ENCODE measurements at regions not wholly inside any gene's neighbourhood (a gene's known extent, or its start where the extent isn't known, plus 50 kb on each side); places are given as distances from the start of the nearest gene placed in this dataset.

GRCh38 chr13:85406269-85406975, 392.8 kb downstream of the SLITRK6 start:
- DNase-seq (no peak), ATAC-seq (ENCODE audit: low read depth) (no peak)
- 100% methylated on average over 2 of the region's 5 CpGs for WGBS (ENCODE audit: insufficient coverage)
- CTCF ChIA-PET, result no interaction called here
- no peak overlapping the region for H3K4me3 ChIP-seq (ENCODE audit: control extremely low read depth in 1 of 5, extremely low read depth in 1 of 5, insufficient read depth in 1 of 5, low read depth in 2 of 5, low read length in 4 of 5)
- no peak overlapping the region for H3K4me3 Mint-ChIP-seq
- no peak overlapping the region for H2AFZ ChIP-seq (ENCODE audit: insufficient read depth, low read depth, low read length, poor library complexity, severe bottlenecking)
- no peaks in the 10 kb centered on the region for H3K4me1 ChIP-seq (ENCODE audit: control insufficient read depth in 2 of 2, insufficient read depth in 2 of 2, low read length in 2 of 2)
- no peak overlapping the region for H3K27ac Mint-ChIP-seq
- intact Hi-C loops (cut with micrococcal nuclease), result no loop called here
- TF ChIP-seq EZH2 (IDR thresholded peaks at IDR 0.05; ENCODE audit: borderline replicate concordance, insufficient read depth, low read depth, low read length, poor library complexity, severe bottlenecking) (no peak), CTCF (IDR thresholded peaks at IDR 0.05) (no peak)
- H3K27me3 Mint-ChIP-seq, result no peaks in the 10 kb centered on the region
- no peaks in the 10 kb centered on the region for H3K4me1 Mint-ChIP-seq
- H3K27ac ChIP-seq (ENCODE audit: low read length in 2 of 2), result no peak overlapping the region
- H3K9me3 ChIP-seq (ENCODE audit: control extremely low read depth in 1 of 3, control insufficient read depth in 2 of 3, insufficient read depth in 1 of 3, low read length in 2 of 3), result peaks cover 0 to 5% (median 0%) of the 10 kb centered on the region in 3 donors
- no peak overlapping the region for H3K9ac ChIP-seq (ENCODE audit: low read length)
- H3K36me3 ChIP-seq (replicated peaks in 1 of 2; ENCODE audit: control extremely low read depth in 1 of 2, control insufficient read depth in 1 of 2, extremely low read depth in 1 of 2, insufficient read depth in 2 of 2, low read length in 1 of 2), result no peaks in the 10 kb centered on the region
- H3K79me2 ChIP-seq (ENCODE audit: control insufficient read depth, insufficient read depth, low read length), result no peaks in the 10 kb centered on the region
- no peaks in the 10 kb centered on the region for H3K27me3 ChIP-seq (replicated peaks in 1 of 4; ENCODE audit: control extremely low read depth in 1 of 4, control insufficient read depth in 3 of 4, insufficient read depth in 4 of 4, low read length in 3 of 4)
- H4K20me1 ChIP-seq (ENCODE audit: control insufficient read depth, insufficient read depth, low read length, poor library complexity, severe bottlenecking), result no peaks in the 10 kb centered on the region
- H3K4me2 ChIP-seq (replicated peaks; ENCODE audit: low read depth, low read length, poor library complexity, severe bottlenecking), result no peak overlapping the region
- H3K9me3 Mint-ChIP-seq (ENCODE audit: insufficient read depth), result peaks cover 2% of the 10 kb centered on the region
- POLR2A ChIA-PET, result no interaction called here

- intact Hi-C loops (cut with micrococcal nuclease), result no loop called here
- H3K9me3 Mint-ChIP-seq (ENCODE audit: insufficient read depth), result peaks cover 2% of the 10 kb centered on the region
- H2AFZ ChIP-seq (ENCODE audit: insufficient read depth, low read depth, low read length, poor library complexity, severe bottlenecking), result no peak overlapping the region
These were observed 393.8 kb downstream of the SLITRK6 start for GRCh38 chr13:85405316-85405897.

More at GRCh38 chr13:85405316-85405897, 393.8 kb downstream of the SLITRK6 start:
- no peak overlapping the region for H3K27ac Mint-ChIP-seq
- 94% methylated on average over 8 of the region's 13 CpGs for WGBS (ENCODE audit: insufficient coverage)
- Histone ChIP-seq H3K9ac (ENCODE audit: low read length) (no peak overlapping the region), H3K4me1 (ENCODE audit: control insufficient read depth in 2 of 2, insufficient read depth in 2 of 2, low read length in 2 of 2) (no peaks in the 10 kb centered on the region), H3K9me3 (ENCODE audit: control extremely low read depth in 1 of 3, control insufficient read depth in 2 of 3, insufficient read depth in 1 of 3, low read length in 2 of 3) (peaks cover 0 to 12% (median 0%) of the 10 kb centered on the region in 3 donors), H3K36me3 (replicated peaks in 1 of 2; ENCODE audit: control extremely low read depth in 1 of 2, control insufficient read depth in 1 of 2, extremely low read depth in 1 of 2, insufficient read depth in 2 of 2, low read length in 1 of 2) (no peaks in the 10 kb centered on the region), H3K27me3 (replicated peaks in 1 of 4; ENCODE audit: control extremely low read depth in 1 of 4, control insufficient read depth in 3 of 4, insufficient read depth in 4 of 4, low read length in 3 of 4) (no peaks in the 10 kb centered on the region), H4K20me1 (ENCODE audit: control insufficient read depth, insufficient read depth, low read length, poor library complexity, severe bottlenecking) (no peaks in the 10 kb centered on the region), H3K4me2 (replicated peaks; ENCODE audit: low read depth, low read length, poor library complexity, severe bottlenecking) (no peak overlapping the region), H3K4me3 (ENCODE audit: control extremely low read depth in 1 of 5, extremely low read depth in 1 of 5, insufficient read depth in 1 of 5, low read depth in 2 of 5, low read length in 4 of 5) (no peak overlapping the region), H3K27ac (ENCODE audit: low read length in 2 of 2) (no peak overlapping the region), H3K79me2 (ENCODE audit: control insufficient read depth, insufficient read depth, low read length) (no peaks in the 10 kb centered on the region)
- no peaks in the 10 kb centered on the region for H3K4me1 Mint-ChIP-seq
- no peak for TF ChIP-seq EZH2 (IDR thresholded peaks at IDR 0.05; ENCODE audit: borderline replicate concordance, insufficient read depth, low read depth, low read length, poor library complexity, severe bottlenecking)
- TF ChIP-seq CTCF (IDR thresholded peaks at IDR 0.05), result no peak
- CTCF ChIA-PET, result no interaction called here
- H3K4me3 Mint-ChIP-seq, result no peak overlapping the region
- no peaks in the 10 kb centered on the region for H3K27me3 Mint-ChIP-seq
- POLR2A ChIA-PET, result no interaction called here
- ATAC-seq (ENCODE audit: low read depth) (no peak), DNase-seq (no peak)

All from B cell (primary cell).